ENCODE measurements at regions not wholly inside any gene's neighbourhood (a gene's known extent, or its start where the extent isn't known, plus 50 kb on each side); places are given as distances from the start of the nearest gene placed in this dataset.
"Not testable (repeated sequence)": the region's sequence is repeated elsewhere in the genome, so short reads cannot be mapped to it uniquely, and the experiment has no call there.

DNA sequence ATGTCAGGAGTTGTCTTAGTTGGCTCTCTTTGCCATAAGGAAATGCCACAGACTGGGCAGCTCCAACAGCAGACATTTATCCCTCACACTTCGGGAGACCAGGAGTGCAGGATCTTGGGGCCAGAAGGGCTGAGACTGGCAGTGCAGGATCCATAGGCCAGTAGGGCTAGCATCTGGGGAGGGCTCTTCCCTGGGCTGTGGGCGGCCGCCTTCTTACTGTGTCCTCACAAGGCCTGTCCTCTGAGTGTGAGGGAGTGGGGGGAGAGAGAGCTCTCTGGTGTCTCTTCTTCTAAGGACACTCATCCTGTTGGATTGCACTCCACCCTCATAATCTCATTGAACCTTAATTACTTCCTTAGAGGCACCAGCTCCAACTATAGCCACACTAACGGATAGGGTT is 87.5 kb upstream of the LRPAP1 start:
- DNase-seq, result not testable (repeated sequence)

DNA sequence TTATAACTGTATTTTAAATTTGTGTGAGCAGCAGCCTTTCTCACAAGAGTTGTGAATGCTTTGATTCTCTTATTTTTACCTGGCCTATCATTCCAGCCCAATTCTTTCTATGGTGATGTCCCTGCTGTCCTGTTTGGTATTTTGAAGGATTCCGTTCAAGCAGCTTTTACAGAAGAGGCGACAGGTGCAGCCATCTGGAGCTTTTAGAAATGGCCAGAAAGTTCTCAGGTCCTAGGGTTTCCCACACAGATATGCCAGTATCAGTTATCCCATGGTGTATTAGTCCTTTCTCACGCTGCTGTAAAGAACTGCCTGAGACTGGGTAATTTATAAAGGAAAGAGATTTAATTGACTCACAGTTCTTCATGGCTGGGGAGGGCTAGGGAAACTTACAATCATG is 86.1 kb upstream of the LRPAP1 start:
- not testable (repeated sequence) for DNase-seq

DNA sequence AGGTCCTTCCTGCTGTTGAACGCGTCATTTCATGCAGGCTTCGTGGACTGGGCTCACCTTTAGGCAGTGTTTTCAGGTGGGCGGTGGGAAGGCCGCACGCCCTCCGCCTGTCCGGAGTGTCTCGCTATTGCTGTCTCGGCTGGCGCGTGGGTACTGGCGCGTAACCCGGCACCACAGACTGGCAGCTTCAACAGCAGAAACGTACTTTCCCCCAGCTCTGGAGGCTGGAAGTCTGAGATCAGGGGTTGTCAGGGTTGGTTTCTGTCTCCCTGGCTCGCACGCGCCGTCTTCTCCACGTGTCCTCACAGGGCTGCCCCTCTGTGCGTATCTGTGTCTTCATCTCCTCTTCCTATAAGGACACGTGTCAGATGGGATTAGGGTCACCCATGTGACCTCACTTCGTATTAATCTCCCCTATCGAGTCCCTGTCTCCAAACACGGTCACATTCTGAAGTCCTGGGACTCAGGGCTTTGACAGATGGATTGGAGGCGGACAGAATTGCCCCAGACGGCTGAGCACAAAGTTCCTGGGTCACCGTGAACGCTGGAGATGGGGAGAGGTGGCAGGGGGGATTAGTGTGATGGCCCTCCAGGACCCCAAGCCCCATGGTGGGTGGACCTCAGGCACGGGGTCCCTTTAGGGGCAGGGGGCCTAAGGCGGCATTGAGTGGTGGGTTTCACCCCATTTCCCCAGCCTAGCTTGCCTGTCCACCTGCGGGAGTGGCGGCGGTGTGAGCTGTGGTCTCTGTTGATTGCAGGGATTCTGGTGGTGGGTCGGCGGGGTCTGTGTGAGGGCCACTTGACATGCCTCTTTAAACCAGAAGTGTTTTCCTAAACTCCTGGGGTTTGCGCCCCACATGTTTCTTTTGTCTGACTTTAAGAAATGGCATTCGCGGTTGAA is 83.4 kb upstream of the LRPAP1 start:
- DNase-seq, result no peak

DNA sequence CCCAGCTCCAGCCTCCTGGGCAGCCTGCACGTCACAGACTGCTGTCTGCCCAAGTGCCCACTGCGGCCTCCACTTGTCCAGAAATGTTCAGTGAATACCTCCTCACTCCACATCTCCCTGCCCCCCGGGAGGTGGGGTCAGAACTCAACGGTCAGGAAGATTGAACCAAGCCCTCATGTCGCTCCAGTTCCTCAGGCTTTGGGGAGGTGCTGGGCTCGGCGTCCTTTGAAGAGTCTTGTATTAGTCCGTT is 82.4 kb upstream of the LRPAP1 start:
- DNase-seq, result no peak

DNA sequence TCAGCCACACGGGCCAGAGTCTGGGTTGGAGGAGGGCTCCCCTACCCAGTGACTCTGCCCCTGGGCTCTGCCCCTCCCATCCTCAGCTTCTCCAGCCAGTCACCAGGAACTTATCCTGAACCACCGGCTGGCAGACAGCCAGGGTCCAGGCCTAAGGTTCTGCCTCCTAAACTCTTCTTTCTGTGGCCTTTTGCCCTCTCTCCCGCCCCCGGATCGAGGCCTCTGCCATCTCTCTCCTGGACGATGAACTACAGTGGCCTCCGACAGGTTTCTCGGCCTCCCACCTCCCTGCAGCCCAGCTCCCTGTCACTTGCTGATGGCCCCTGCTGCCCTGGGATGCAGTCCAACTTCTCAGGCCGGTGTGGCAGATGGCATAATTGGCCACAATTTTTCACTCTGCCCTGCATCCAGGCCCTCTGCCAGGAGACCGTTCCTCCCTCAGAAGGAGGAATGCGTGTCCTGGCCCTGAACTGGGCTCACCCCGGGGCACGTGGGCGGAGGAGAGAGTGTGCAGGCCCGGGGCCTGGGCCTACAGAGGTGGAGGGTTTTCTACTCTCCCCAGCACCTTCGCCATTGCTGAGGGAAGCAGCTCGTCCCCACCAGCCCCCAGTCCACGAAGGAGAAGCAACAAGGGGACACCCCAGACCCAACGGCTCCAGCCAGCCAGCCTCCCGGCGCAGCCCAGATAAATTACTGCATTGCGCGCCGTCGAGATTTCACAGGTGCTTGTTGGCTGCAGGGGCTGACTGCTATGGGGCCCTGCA is 81.9 kb upstream of the LRPAP1 start:
- peak in 2 of 56 donors; percentile 23 to 25 for DNase-seq

DNA sequence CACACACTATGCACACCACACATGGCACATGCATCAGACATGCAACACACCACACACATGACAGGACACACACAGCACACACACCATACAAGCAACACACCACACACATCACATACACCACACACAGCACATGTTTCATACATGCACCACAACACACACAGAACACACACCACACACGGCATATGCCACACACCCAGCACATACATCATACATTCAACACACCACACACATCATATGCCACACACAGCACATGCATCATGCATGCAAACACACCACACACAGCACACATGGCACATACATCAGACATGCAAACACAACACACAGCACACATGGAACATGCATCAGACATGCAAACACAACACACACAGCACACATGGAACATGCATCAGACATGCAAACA is 80.7 kb upstream of the LRPAP1 start:
- no peak for DNase-seq

DNA sequence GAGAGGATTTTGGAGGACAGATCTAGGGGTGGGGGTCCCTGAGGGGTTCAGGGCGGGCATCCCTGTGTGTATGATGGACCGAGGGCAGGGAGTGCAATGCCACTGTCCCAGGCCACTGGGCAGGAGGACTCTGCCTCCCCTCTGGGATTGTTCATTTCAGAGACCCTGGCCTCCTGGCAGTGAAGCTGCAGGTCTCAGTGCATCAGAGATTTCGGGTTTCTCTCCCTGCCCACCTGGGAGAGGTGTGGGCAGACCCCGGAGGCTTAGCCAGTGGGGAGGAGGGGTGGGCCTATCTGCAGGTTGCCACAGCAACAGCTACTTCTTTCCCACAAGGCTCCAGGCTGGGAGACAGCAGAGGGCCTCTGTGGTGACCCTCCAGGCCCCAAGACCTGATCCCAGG is 80.1 kb upstream of the LRPAP1 start:
- no peak for DNase-seq

DNA sequence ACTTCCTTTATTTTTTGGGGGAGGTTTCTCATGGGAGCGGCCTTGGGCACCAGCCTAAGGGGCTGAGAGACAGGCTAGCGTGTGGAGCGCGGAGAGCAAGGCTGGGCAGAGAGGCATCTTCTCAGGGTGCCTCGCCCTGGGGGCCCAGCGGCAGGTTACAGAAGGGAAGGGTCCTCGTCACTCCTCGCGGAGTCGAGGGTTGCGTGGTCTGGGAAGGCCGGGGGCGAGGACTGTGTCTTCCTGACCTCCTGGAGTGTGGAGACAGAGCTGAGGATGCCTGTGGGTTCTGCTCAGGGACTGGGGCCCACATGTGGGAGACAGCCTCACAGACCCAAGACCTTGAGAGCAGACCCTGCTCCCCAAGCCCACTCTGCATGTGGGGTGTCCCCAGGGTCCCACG is 79.6 kb upstream of the LRPAP1 start:
- DNase-seq, result no peak

DNA sequence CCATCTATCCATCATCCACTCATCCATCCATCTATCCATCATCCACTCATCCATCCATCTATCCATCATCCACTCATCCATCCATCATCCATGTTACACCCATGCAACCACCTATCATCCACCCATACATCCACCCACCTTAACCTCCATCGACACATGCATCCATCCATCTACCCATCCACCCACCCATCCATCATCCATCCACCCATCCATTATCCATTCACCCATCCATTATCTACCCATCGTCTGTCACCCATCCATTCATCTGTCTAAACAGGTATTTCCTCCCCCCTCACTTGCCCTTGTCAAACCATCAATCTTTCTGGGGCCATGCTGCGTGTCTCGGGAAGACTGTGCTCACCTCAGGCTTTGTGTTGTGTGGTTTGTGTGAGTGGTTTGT is 78.6 kb upstream of the LRPAP1 start:
- DNase-seq, result not testable (repeated sequence)

DNA sequence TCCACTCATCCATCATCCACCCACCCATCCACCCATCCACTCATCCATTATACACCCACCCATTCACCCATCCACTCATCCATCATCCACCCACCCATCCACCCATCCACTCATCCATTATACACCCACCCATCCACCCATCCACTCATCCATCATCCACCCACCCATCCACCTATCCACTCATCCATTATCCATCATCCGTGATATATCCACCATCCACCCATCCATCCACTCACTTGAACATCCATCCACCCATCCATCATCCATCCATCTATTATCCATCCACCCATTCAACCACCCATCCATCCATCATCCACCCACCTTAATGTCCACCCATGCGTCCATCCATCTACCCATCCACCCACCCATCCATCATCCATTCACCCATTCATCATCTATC is 77.7 kb upstream of the LRPAP1 start:
- DNase-seq, result not testable (repeated sequence)

DNA sequence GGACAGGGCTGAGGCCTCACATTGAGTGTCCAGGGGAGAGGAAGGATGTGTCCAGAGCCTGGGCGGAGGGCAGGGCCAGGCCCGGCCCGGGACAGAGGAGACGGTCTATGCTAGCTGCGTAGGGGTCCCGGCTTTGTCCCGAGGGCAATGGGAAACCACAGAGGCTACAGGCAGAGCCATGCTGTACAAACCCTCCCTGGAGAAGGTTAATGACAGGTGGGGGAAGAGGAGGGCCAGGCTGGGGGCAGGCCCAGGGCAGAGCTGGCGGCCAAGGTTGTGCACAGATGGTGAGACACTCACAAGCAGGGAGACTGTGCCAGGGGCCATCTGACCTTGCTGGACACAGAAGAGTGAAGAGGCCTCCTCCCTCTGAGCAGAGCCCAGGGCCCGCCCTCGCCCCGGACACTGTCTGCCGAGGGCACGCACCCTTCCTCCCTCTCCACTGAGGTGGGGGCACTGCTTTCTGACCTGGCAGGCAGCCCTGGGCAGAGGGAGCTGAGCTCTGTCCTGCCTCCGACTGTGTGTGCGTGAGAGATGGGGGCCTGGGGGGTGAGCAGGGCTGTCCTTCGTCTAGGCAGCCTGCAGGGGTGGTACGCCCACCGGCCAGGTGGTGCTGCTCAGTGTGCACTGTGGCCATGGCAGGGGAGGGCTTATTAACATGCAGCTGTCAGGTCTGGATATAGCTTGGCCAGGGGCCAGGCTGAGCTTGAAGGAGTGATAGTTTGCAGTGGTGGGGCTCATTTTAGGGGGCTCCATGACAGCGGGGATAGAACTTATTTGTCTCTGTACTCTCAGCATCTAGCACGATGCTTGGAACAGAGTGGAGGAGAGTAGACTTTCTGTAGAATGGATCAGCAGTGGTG is 75.7 kb upstream of the LRPAP1 start:
- DNase-seq, result no peak

DNA sequence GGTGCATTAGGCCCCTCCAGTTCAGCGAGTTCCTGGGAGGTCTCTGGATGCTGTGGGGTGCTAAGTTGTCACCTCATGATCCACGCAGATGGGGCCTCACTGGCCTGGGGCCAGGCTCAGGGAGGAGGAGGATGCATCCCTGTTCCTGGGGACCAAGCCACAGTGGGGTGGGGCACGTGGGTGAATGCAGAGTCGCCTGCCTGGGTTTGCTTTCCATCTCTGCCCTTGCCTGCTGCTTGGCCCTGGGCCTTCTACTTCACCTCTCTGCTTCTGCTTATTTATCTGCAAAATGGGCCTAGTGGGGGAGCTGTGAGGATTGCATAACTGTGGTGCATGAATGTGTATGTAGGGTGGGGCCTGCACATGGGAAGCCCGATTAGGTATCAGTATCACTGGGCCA is 74.6 kb upstream of the LRPAP1 start:
- DNase-seq, result not testable (repeated sequence)

DNA sequence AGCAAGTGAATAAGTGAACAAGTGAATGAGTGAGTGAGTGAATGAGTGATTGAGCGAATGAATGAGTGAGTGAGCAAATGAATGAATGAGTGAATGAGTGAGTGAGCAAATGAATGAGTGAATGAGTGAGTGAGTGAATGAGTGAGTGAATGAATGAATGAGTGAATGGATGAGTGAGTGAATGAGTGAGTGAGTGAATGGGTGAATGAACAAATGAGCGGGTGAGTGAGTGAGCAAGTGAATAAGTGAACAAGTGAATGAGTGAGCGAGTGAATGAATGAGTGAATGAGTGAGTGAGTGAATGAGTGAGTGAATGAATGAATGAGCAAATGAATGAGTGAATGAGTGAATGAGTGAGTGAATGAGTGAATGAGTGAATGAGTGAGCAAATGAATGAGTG is 74.0 kb upstream of the LRPAP1 start:
- not testable (repeated sequence) for DNase-seq

DNA sequence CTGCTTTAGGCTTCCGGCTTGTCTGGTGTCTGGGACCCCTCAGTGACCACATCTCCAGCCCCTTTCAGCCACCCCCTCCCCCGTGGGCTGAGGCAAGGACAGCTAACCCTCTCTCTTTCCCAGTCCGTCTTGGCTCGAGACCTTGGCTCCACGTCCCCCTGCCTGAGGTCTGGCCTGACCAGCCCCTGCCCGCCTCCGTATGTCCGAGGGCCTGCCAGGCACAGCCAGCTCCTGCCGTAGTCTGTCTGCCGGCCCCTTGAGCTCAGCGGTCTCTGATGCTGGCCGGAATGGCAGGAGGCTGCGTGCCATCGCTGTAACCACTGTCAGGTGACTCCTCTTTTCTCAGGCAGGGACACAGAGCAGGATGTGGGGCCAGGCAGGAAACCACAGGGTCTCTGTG is 73.3 kb upstream of the LRPAP1 start:
- no peak for DNase-seq

DNA sequence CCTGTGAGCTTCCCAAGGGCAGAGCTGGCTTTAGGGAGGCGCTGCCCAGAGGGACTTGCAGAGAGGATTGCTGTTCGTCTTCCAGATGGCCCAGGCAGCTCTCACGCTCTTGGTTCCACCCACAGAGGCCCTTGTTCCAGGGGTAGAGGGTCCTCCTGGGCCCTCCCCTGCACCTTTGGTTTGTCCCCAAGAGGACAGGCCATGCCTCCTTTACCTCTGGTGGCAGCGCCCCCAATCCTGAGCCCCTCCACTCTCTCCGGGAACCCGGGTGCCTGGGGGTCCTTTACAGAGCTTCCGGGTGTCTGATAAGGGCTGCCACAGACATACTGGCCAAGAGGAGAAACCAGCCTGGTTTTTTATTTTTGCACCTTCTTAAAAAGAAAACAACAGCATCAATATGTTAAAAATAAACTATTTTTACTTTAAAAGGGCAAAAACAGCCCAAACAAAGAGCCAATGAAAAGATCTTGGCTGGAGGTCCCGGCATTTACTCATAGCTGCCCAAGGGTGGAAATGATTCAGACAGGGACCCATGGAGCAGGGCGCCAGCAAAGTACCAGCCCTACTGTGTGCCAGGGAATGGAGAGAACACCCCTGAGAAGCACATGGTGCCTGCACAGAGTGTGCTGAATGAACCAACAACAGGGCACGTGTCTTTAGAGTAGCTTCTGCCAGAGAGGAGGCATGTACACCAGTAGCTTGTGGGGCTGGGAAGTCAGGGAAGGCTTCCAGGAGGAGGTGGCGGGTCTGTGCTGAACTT is 70.8 kb upstream of the LRPAP1 start:
- not testable (repeated sequence) for DNase-seq

DNA sequence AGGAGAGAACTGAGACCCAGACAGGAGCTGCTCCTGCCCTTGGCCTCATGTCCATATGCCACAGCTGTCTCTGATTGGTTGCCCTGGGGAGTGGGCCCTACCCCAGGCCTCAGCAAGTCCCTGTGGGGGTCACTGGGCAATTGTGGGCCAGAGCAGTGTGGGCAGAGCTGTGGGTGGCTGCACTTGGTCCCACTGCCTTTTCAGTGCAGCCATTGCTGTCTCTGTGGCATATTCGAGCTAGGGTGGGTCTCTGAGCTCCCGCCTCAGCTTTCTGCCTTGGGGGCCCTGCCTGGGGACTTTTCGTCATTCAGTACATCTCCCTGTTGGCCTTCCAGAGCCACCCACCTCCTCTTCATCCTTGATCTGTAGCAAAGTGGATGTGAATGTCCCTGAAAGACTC is 69.8 kb upstream of the LRPAP1 start:
- no peak for DNase-seq

DNA sequence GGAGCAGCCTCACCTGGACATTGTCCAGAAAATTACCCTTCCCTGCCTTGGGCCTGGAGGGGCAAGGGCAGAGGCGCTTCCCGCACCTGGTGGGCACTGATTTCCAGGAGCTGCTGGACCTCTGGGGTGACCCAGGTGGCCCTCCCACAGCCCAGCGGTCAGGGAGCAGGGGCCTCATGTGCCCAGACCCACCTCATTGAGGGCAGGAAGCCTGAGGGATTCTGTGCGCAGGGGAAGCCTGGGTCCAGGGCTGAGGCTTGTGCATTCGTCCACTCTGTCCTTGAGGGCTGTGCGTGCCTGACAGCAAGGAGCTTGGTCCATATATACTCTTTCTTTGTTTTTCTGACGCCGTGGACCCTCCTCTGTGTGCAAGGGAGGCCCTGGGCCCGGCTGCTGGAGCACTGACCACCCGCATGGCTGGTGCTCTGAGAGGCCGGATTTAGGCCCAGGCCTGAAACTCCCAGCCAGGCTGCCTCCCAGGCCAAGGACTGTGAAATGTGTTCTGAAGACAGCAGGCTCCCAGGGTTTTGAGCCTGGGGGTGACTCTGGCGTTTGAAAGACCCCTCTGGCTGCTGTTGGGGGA is 69.0 kb upstream of the LRPAP1 start:
- not testable (repeated sequence) for DNase-seq

DNA sequence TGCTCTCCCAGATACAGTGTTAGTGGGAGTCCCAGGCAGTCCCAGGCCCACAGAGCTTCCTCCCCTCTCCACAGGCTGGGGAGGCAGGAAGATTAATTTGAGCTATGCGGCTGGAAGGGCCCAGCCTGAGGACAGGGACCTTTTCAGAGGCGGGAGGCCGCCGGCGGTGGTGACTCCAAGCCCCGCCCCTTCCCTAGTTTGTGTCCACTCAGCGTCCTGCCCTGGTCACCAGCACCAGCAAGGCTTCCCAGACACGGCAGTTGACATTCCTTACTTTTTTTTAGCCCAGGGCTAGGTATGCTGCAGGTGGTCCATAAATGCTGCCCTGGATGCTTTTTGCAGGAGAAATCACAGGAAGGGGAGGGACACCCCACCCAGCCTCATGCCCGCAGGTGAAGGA is 67.7 kb upstream of the LRPAP1 start:
- no peak for DNase-seq

DNA sequence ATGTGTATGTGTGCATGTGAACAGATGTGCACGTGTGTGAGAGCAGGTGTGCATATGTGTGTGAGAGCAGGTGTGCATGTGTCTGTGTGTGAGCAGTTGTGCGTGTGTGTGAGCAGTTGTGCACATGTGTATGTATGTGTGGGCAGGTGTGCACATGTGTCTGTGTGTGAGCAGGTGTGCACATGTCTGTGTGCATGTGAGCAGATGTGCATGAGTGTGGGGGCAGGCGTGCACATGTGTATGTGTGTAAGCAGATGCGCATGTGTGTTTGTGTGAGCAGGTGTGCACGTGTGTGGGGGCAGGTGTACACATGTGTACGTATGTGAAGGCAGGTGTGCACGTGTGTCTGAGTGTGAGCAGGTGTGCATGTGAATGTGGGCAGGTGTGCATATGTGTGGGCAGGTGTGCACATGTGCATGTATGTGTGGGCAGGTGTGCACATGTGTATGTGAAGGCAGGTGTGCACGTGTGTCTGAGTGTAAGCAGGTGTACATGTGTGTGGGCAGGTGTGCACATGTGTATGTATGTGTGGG is 66.5 kb upstream of the LRPAP1 start:
- no peak for DNase-seq

DNA sequence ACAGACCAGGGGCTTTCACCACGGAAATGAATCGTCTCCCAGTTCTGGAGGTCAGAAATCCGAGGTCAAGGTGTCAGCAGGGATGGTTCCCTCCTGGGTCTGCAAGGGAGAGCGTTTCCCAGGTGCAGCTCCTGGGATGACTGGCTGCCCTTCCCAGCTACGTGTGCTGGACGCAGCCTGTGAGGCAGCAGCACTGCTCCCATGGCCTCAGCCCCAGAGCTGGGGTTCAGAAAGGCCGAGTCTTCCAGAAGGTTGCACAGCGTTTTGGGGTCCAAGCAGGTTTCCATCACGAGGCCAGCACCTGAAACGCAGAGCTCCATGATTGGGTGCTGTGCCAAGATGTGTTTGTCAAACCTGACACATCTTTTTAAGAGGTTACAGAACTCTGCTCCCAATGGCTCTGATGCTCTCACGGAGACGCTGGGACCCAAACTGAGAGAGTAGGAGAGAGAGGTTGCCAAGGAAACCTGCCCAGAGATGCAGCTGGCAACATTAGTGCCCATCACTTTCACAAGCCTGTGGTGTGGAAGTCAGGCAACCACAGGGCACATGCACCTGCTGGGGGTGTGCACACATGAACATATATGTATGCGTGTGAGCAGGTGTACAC is 65.8 kb upstream of the LRPAP1 start:
- DNase-seq, result not testable (repeated sequence)
